Neural progenitor cell (in vitro differentiated cells): ENCODE measurements at regions not wholly inside any gene's neighbourhood (a gene's known extent, or its start where the extent isn't known, plus 50 kb on each side); places are given as distances from the start of the nearest gene placed in this dataset.

Source experiments
- DNase-seq: peaks from one replicate; pipeline ENCODE4 v3.0.0-alpha.2; 2016; ENCODE audit warnings: low spot score
- H2AFZ ChIP-seq: fragments of 200-600 bp; sonication (generic); replicated peaks from 2 replicates; pipeline ENCODE4 v1.6.1; 2016; ENCODE audit warnings: antibody characterized with exemption
- H3F3A ChIP-seq: fragments of 200-600 bp; sonication (generic); 2 replicates; pipeline ENCODE4 v1.6.1; 2016; ENCODE audit warnings: antibody characterized with exemption, low read depth
- H3K27ac ChIP-seq: fragments of 200-600 bp; sonication (generic); 2 replicates; pipeline ENCODE4 v1.5.1; 2016; ENCODE audit warnings: mild to moderate bottlenecking
- H3K27me3 ChIP-seq: fragments of 200-600 bp; sonication (generic); 2 replicates; pipeline ENCODE4 v1.6.1; 2016; ENCODE audit warnings: mild to moderate bottlenecking, moderate library complexity
- H3K36me3 ChIP-seq: fragments of 200-600 bp; sonication (generic); 2 replicates; pipeline ENCODE4 v1.5.1; 2016
- H3K4me1 ChIP-seq: fragments of 200-600 bp; sonication (generic); 2 replicates; pipeline ENCODE4 v1.6.1; 2016; ENCODE audit warnings: mixed run types
- H3K4me2 ChIP-seq: fragments of 200-600 bp; sonication (generic); 2 replicates; pipeline ENCODE4 v1.6.1; 2016
- H3K4me3 ChIP-seq: fragments of 200-600 bp; sonication (generic); 2 replicates; pipeline ENCODE4 v1.5.1; 2016
- H3K79me2 ChIP-seq: fragments of 200-600 bp; sonication (generic); 2 replicates; pipeline ENCODE4 v1.6.1; 2016; ENCODE audit warnings: low read depth
- H3K9ac ChIP-seq: fragments of 200-600 bp; sonication (generic); 2 replicates; pipeline ENCODE4 v1.6.1; 2016
- H3K9me3 ChIP-seq: fragments of 200-600 bp; sonication (generic); 2 replicates; pipeline ENCODE4 v1.5.1; 2016; ENCODE audit warnings: low read depth
- H4K20me1 ChIP-seq: fragments of 200-600 bp; sonication (generic); 2 replicates; pipeline ENCODE4 v1.6.1; 2016; ENCODE audit warnings: low read depth
- H3K27ac Mint-ChIP-seq: 3 replicates; pipeline ENCODE4 v1.8.0; 2021; ENCODE audit warnings: mixed read lengths
- H3K27me3 Mint-ChIP-seq: 2 replicates; pipeline ENCODE4 v1.8.0; 2022; ENCODE audit warnings: low read depth, mild to moderate bottlenecking, inconsistent platforms, moderate library complexity, mixed read lengths; ENCODE audit not compliant: insufficient read depth
- H3K36me3 Mint-ChIP-seq: 3 replicates; pipeline ENCODE4 v1.8.0; 2021; ENCODE audit warnings: mixed read lengths
- H3K4me1 Mint-ChIP-seq: 3 replicates; pipeline ENCODE4 v1.8.0; 2021; ENCODE audit warnings: mixed read lengths
- H3K4me3 Mint-ChIP-seq: 3 replicates; pipeline ENCODE4 v1.8.0; 2021; ENCODE audit warnings: mild to moderate bottlenecking, moderate library complexity, mixed read lengths
- H3K9me3 Mint-ChIP-seq: 3 replicates; pipeline ENCODE4 v1.8.0; 2020; ENCODE audit warnings: mixed read lengths
- CTCF ChIP-seq: fragments of 200-600 bp; sonication (generic); IDR thresholded peaks from 2 replicates; pipeline ENCODE4 v1.5.1; 2017; ENCODE audit warnings: antibody characterized with exemption, mild to moderate bottlenecking
- EZH2 ChIP-seq: fragments of 200-600 bp; sonication (generic); IDR thresholded peaks from 2 replicates; pipeline ENCODE4 v1.6.1; 2017; ENCODE audit warnings: antibody characterized with exemption, mild to moderate bottlenecking, moderate library complexity
- EZH2phosphoT487 ChIP-seq: fragments of 200-600 bp; sonication (generic); IDR thresholded peaks from 2 replicates; pipeline ENCODE4 v1.6.1; 2017; ENCODE audit warnings: antibody characterized with exemption

GRCh38 chr10:81576336-81576735, 298.7 kb upstream of the NRG3 start:
- peaks cover 5% of the 10 kb centered on the region for H3K9me3 Mint-ChIP-seq
- Histone ChIP-seq H3K4me3 (no peak overlapping the region), H3K4me2 (no peak overlapping the region), H3K79me2 (no peaks in the 10 kb centered on the region), H3K27me3 (no peaks in the 10 kb centered on the region), H2AFZ (no peak overlapping the region), H3K27ac (no peak overlapping the region), H3F3A (no peaks in the 10 kb centered on the region), H3K9ac (no peak overlapping the region), H3K4me1 (no peaks in the 10 kb centered on the region), H3K36me3 (no peaks in the 10 kb centered on the region), H4K20me1 (no peaks in the 10 kb centered on the region), H3K9me3 (no peaks in the 10 kb centered on the region)
- H3K27me3 Mint-ChIP-seq, result no peaks in the 10 kb centered on the region
- no peak overlapping the region for H3K4me3 Mint-ChIP-seq
- no peak overlapping the region for H3K27ac Mint-ChIP-seq
- DNase-seq, result no peak
- TF ChIP-seq EZH2phosphoT487, result no peak
- no peak for TF ChIP-seq CTCF
- TF ChIP-seq EZH2, result no peak
- H3K36me3 Mint-ChIP-seq, result no peaks in the 10 kb centered on the region
- no peaks in the 10 kb centered on the region for H3K4me1 Mint-ChIP-seq

GRCh38 chr10:81594991-81595390, 280.0 kb upstream of the NRG3 start:
- Histone ChIP-seq H3K27me3 (no peaks in the 10 kb centered on the region), H3K79me2 (no peaks in the 10 kb centered on the region), H3F3A (no peaks in the 10 kb centered on the region), H2AFZ (no peak overlapping the region), H3K9ac (no peak overlapping the region), H3K9me3 (no peaks in the 10 kb centered on the region), H3K4me1 (no peaks in the 10 kb centered on the region), H3K36me3 (no peaks in the 10 kb centered on the region), H3K27ac (no peak overlapping the region), H3K4me3 (no peak overlapping the region), H4K20me1 (no peaks in the 10 kb centered on the region), H3K4me2 (no peak overlapping the region)
- H3K36me3 Mint-ChIP-seq, result no peaks in the 10 kb centered on the region
- no peak overlapping the region for H3K4me3 Mint-ChIP-seq
- DNase-seq, result no peak
- no peaks in the 10 kb centered on the region for H3K27me3 Mint-ChIP-seq
- TF ChIP-seq EZH2phosphoT487 (no peak), CTCF (no peak), EZH2 (no peak)
- H3K27ac Mint-ChIP-seq, result no peak overlapping the region
- H3K9me3 Mint-ChIP-seq, result peaks cover 4% of the 10 kb centered on the region
- H3K4me1 Mint-ChIP-seq, result no peaks in the 10 kb centered on the region

GRCh38 chr10:81600185-81600584, 274.8 kb upstream of the NRG3 start:
- no peak overlapping the region for H3K4me3 Mint-ChIP-seq
- TF ChIP-seq CTCF (no peak), EZH2phosphoT487 (no peak), EZH2 (no peak)

More at GRCh38 chr10:81600185-81600584, 274.8 kb upstream of the NRG3 start:
- H3K4me1 ChIP-seq, result no peaks in the 10 kb centered on the region
- H3K36me3 Mint-ChIP-seq, result no peaks in the 10 kb centered on the region
- H3K4me3 ChIP-seq, result no peak overlapping the region
- H3K4me1 Mint-ChIP-seq, result no peaks in the 10 kb centered on the region
- no peaks in the 10 kb centered on the region for H3K27me3 ChIP-seq
- H3K9me3 ChIP-seq, result no peaks in the 10 kb centered on the region
- no peak for DNase-seq
- no peaks in the 10 kb centered on the region for H3K9me3 Mint-ChIP-seq
- no peak overlapping the region for H3K27ac ChIP-seq
- no peak overlapping the region for H3K4me2 ChIP-seq
- no peak overlapping the region for H3K9ac ChIP-seq
- no peak overlapping the region for H3K27ac Mint-ChIP-seq
- H3K36me3 ChIP-seq, result no peaks in the 10 kb centered on the region
- no peaks in the 10 kb centered on the region for H3F3A ChIP-seq
- H3K27me3 Mint-ChIP-seq, result no peaks in the 10 kb centered on the region
- no peaks in the 10 kb centered on the region for H4K20me1 ChIP-seq
- no peaks in the 10 kb centered on the region for H3K79me2 ChIP-seq
- no peak overlapping the region for H2AFZ ChIP-seq
